ENCODE measurements at regions not wholly inside any gene's neighbourhood (a gene's known extent, or its start where the extent isn't known, plus 50 kb on each side); places are given as distances from the start of the nearest gene placed in this dataset.

- TF ChIP-seq TSHZ2 (CRISPR knock-in tag; IDR thresholded peaks at IDR 0.05) (no peak), ZNF8 (CRISPR knock-in tag; IDR thresholded peaks at IDR 0.05) (no peak), ZNF565 (CRISPR knock-in tag; conservative IDR thresholded peaks at IDR 0.05; ENCODE audit: low read depth) (no peak)
These were observed 156.2 kb downstream of the ZBTB18 start (continued) for GRCh38 chr1:244207042-244207934.

- no peak for ATAC-seq
- no peak for TF ChIP-seq ARNTL (CRISPR knock-in tag; IDR thresholded peaks at IDR 0.05; ENCODE audit: borderline replicate concordance, low read depth)
- no peak for TF ChIP-seq POU6F1 (CRISPR knock-in tag; IDR thresholded peaks at IDR 0.05; ENCODE audit: borderline replicate concordance, low read depth)
- no peak for TF ChIP-seq GLIS3 (CRISPR knock-in tag; IDR thresholded peaks at IDR 0.05)
- TF ChIP-seq ZNF70 (CRISPR knock-in tag; IDR thresholded peaks at IDR 0.05): no peak
These were observed 156.8 kb downstream of the ZBTB18 start for GRCh38 chr1:244207935-244208244.

- ATAC-seq: no peak
- no peak for TF ChIP-seq PPARA (CRISPR knock-in tag; IDR thresholded peaks at IDR 0.05; ENCODE audit: borderline replicate concordance)
- TF ChIP-seq ZNF70 (CRISPR knock-in tag; IDR thresholded peaks at IDR 0.05): no peak
- TF ChIP-seq GLIS3 (CRISPR knock-in tag; IDR thresholded peaks at IDR 0.05): no peak
- no peak for TF ChIP-seq ZNF565 (CRISPR knock-in tag; conservative IDR thresholded peaks at IDR 0.05; ENCODE audit: low read depth)
- no peak for TF ChIP-seq ISL1 (CRISPR knock-in tag; IDR thresholded peaks at IDR 0.05)
- no peak for TF ChIP-seq TSHZ2 (CRISPR knock-in tag; IDR thresholded peaks at IDR 0.05)
- no peak for TF ChIP-seq RARB (CRISPR knock-in tag; IDR thresholded peaks at IDR 0.05)
These were observed 158.9 kb downstream of the ZBTB18 start for GRCh38 chr1:244209955-244210354.

GRCh38 chr1:244210884-244211558 lies 159.9 kb downstream of the ZBTB18 start:
- TF ChIP-seq BACH2 (CRISPR knock-in tag; IDR thresholded peaks at IDR 0.05; ENCODE audit: borderline replicate concordance): no peak
- no peak for TF ChIP-seq CSDC2 (CRISPR knock-in tag; IDR thresholded peaks at IDR 0.05)
- no peak for TF ChIP-seq ZC3H10 (CRISPR knock-in tag; IDR thresholded peaks at IDR 0.05)
- no peak for TF ChIP-seq ZNF8 (CRISPR knock-in tag; IDR thresholded peaks at IDR 0.05)
- no peak for TF ChIP-seq CSRNP3 (CRISPR knock-in tag; IDR thresholded peaks at IDR 0.05)
- no peak for TF ChIP-seq TOX (CRISPR knock-in tag; IDR thresholded peaks at IDR 0.05; ENCODE audit: borderline replicate concordance)
- no peak for TF ChIP-seq ZNF70 (CRISPR knock-in tag; IDR thresholded peaks at IDR 0.05)
- TF ChIP-seq SNAI2 (CRISPR knock-in tag; IDR thresholded peaks at IDR 0.05): no peak
- TF ChIP-seq PATZ1 (CRISPR knock-in tag; IDR thresholded peaks at IDR 0.05; ENCODE audit: borderline replicate concordance): no peak
- TF ChIP-seq TSHZ2 (CRISPR knock-in tag; IDR thresholded peaks at IDR 0.05): no peak
- no peak for TF ChIP-seq TCF4 (CRISPR knock-in tag; IDR thresholded peaks at IDR 0.05; ENCODE audit: borderline replicate concordance)
- TF ChIP-seq ESRRG (CRISPR knock-in tag; IDR thresholded peaks at IDR 0.05): no peak
- ATAC-seq: no peak

Measured in SK-N-SH treated with all-trans-retinoic acid at 6 μM for 48 hours (cell line).